ENCODE measurements at regions not wholly inside any gene's neighbourhood (a gene's known extent, or its start where the extent isn't known, plus 50 kb on each side); places are given as distances from the start of the nearest gene placed in this dataset.

GRCh38 chr1:215502081-215502480 lies 65.0 kb upstream of the KCTD3 start:
- no peaks in the 10 kb centered on the region for H3K36me3 Mint-ChIP-seq (ENCODE audit: low read depth)
- H3K27ac Mint-ChIP-seq = no peak overlapping the region
- ATAC-seq = no peak
- no peaks in the 10 kb centered on the region for H3K4me1 Mint-ChIP-seq (ENCODE audit: low read depth)
- CTCF ChIA-PET = no interaction called here
- DNase-seq = no peak
- no peaks in the 10 kb centered on the region for H3K27me3 Mint-ChIP-seq (ENCODE audit: low read depth)
- no peaks in the 10 kb centered on the region for H3K9me3 Mint-ChIP-seq (ENCODE audit: insufficient read depth)
- no peak overlapping the region for H3K4me3 Mint-ChIP-seq
- POLR2A ChIA-PET = no interaction called here

- H3K4me3 Mint-ChIP-seq = no peak overlapping the region
- H3K36me3 Mint-ChIP-seq (ENCODE audit: low read depth) = no peaks in the 10 kb centered on the region
- H3K9me3 Mint-ChIP-seq (ENCODE audit: insufficient read depth) = peaks cover 19% of the 10 kb centered on the region
- CTCF ChIA-PET = no interaction called here
- H3K4me1 Mint-ChIP-seq (ENCODE audit: low read depth) = no peaks in the 10 kb centered on the region
- H3K27ac Mint-ChIP-seq = no peak overlapping the region
- DNase-seq = no peak
- no peak for ATAC-seq
- no peaks in the 10 kb centered on the region for H3K27me3 Mint-ChIP-seq (ENCODE audit: low read depth)
- POLR2A ChIA-PET = no interaction called here
Observed at GRCh38 chr1:215507119-215507518, 60.0 kb upstream of the KCTD3 start.

- Mint-ChIP-seq H3K27me3 (ENCODE audit: low read depth) (no peaks in the 10 kb centered on the region), H3K36me3 (ENCODE audit: low read depth) (no peaks in the 10 kb centered on the region), H3K27ac (no peak overlapping the region), H3K9me3 (ENCODE audit: insufficient read depth) (peaks cover 27% of the 10 kb centered on the region), H3K4me1 (ENCODE audit: low read depth) (no peaks in the 10 kb centered on the region), H3K4me3 (no peak overlapping the region)
- DNase-seq (no peak), ATAC-seq (no peak)
- POLR2A ChIA-PET = interaction anchor here (0.6 kb wide), 1 partner anchor 931 kb away, joined by 3 read pairs; no protein-coding TSS in a partner anchor
- CTCF ChIA-PET = no interaction called here
Observed at GRCh38 chr1:215508311-215508710, 58.8 kb upstream of the KCTD3 start.

Measured in activated CD8-positive, alpha-beta T cell treated with anti-CD3 and anti-CD28 coated beads, Interleukin-2, amount 10 ng/mL, durations not matched to agents 7 days and 5 days (primary cell).